Thoracic aorta (tissue), 2 donors: ENCODE measurements at regions not wholly inside any gene's neighbourhood (a gene's known extent, or its start where the extent isn't known, plus 50 kb on each side); places are given as distances from the start of the nearest gene placed in this dataset.

ENCODE experiments used
- ATAC-seq: fragments of 150-250 bp; one replicate; pipeline ENCODE4 v1.8.0; 2017; ENCODE audit warnings: low read depth; ENCODE audit not compliant: insufficient number of reproducible peaks, low FRiP score
- DNase-seq: peaks from one replicate; pipeline ENCODE4 v3.0.0-alpha.2; 2020; ENCODE audit warnings: low spot score
- H3K27ac ChIP-seq, 2 donors: fragments of 200-600 bp; sonication (generic); 1 replicate in 1 of 2; 2 replicates in 1 of 2; pipeline ENCODE4 v1.5.1; 2016; ENCODE audit warnings: mild to moderate bottlenecking in 2 of 2, moderate library complexity in 2 of 2
- H3K27me3 ChIP-seq: fragments of 200-600 bp; sonication (generic); replicated peaks from 2 replicates; pipeline ENCODE4 v1.6.0; 2016; ENCODE audit warnings: mild to moderate bottlenecking; ENCODE audit not compliant: insufficient read depth
- H3K36me3 ChIP-seq: fragments of 200-600 bp; sonication (generic); one replicate; pipeline ENCODE4 v1.5.1; 2016
- H3K4me1 ChIP-seq, 2 donors: fragments of 200-600 bp; sonication (generic); 1 replicate in 1 of 2; 2 replicates in 1 of 2; pipeline versions ENCODE4 v1.5.1 to v1.6.0; 2016; ENCODE audit warnings: low read depth in 2 of 2, mild to moderate bottlenecking in 1 of 2; ENCODE audit not compliant: control insufficient read depth in 1 of 2
- H3K4me3 ChIP-seq: fragments of 200-600 bp; sonication (generic); 2 replicates; pipeline ENCODE4 v1.5.1; 2016; ENCODE audit warnings: mild to moderate bottlenecking
- H3K9me3 ChIP-seq: fragments of 200-600 bp; sonication (generic); 2 replicates; pipeline ENCODE4 v1.5.1; 2016
- CTCF ChIP-seq: fragments of 200-600 bp; sonication (generic); IDR thresholded peaks from one replicate; pipeline ENCODE4 v1.5.1; 2019; ENCODE audit warnings: antibody characterized with exemption

- H3K9me3 ChIP-seq, result no peaks in the 10 kb centered on the region
- H3K4me1 ChIP-seq, result no peaks in the 10 kb centered on the region
- no peaks in the 10 kb centered on the region for H3K27me3 ChIP-seq
- no peak overlapping the region for H3K4me3 ChIP-seq
- no peak for DNase-seq
- no peak for ATAC-seq
- TF ChIP-seq CTCF, result no peak
- H3K36me3 ChIP-seq, result no peaks in the 10 kb centered on the region
- no peak overlapping the region for H3K27ac ChIP-seq
Measured at GRCh38 chr21:26227130-26227529, 56.6 kb upstream of the APP start.

- ATAC-seq, result no peak
- TF ChIP-seq CTCF, result no peak
- no peak overlapping the region for H3K27ac ChIP-seq
- H3K4me1 ChIP-seq, result no peaks in the 10 kb centered on the region
- no peak overlapping the region for H3K4me3 ChIP-seq
- DNase-seq, result no peak
- H3K9me3 ChIP-seq, result no peaks in the 10 kb centered on the region
- no peaks in the 10 kb centered on the region for H3K27me3 ChIP-seq
- no peaks in the 10 kb centered on the region for H3K36me3 ChIP-seq
Measured at GRCh38 chr21:26226724-26227123, 56.2 kb upstream of the APP start.

GRCh38 chr21:26225046-26225445 lies 54.5 kb upstream of the APP start:
- H3K27ac ChIP-seq, result no peak overlapping the region
- H3K4me1 ChIP-seq, result no peaks in the 10 kb centered on the region
- no peaks in the 10 kb centered on the region for H3K36me3 ChIP-seq
- no peaks in the 10 kb centered on the region for H3K9me3 ChIP-seq
- no peak for DNase-seq
- ATAC-seq, result no peak
- H3K4me3 ChIP-seq, result no peak overlapping the region
- H3K27me3 ChIP-seq, result no peaks in the 10 kb centered on the region
- TF ChIP-seq CTCF, result no peak

- Histone ChIP-seq H3K27ac (no peak overlapping the region), H3K4me1 (no peaks in the 10 kb centered on the region), H3K9me3 (no peaks in the 10 kb centered on the region), H3K27me3 (no peaks in the 10 kb centered on the region), H3K4me3 (no peak overlapping the region), H3K36me3 (no peaks in the 10 kb centered on the region)
- DNase-seq (no peak), ATAC-seq (no peak)
- TF ChIP-seq CTCF, result no peak
Measured at GRCh38 chr21:26224366-26224765, 53.8 kb upstream of the APP start.
